ENCODE measurements at regions not wholly inside any gene's neighbourhood (a gene's known extent, or its start where the extent isn't known, plus 50 kb on each side); places are given as distances from the start of the nearest gene placed in this dataset.

DNA sequence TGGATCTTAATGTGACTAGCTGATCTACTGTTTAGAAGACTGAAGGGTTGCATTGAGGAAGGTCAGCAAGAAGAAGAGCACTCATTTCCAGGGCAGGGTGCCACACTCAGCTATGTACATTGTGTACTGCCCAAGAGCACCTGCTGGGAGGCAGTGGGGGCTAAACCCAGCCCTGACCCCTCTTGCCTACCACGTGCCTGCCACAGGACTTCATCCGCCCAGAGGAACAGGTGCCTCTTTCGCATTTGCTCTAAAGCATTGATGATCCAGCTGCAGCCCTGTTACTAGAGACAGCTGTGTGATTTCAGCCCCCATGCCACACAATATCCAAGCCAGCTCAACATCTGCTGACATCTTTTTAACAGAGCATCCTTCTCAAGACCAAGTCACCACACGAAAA lies 341.8 kb downstream of the LMX1A start:
- Histone ChIP-seq H3K4me1 (no peaks in the 10 kb centered on the region), H3K4me3 (no peak overlapping the region), H3K9me3 (no peaks in the 10 kb centered on the region), H3K27ac (no peak overlapping the region), H3K4me2 (no peak overlapping the region)
- CTCF ChIA-PET, result interaction anchor here (0.6 kb wide), 1 partner anchor 947 kb away, joined by 4 read pairs; no protein-coding TSS in a partner anchor
- TF ChIP-seq, protein P1, sequence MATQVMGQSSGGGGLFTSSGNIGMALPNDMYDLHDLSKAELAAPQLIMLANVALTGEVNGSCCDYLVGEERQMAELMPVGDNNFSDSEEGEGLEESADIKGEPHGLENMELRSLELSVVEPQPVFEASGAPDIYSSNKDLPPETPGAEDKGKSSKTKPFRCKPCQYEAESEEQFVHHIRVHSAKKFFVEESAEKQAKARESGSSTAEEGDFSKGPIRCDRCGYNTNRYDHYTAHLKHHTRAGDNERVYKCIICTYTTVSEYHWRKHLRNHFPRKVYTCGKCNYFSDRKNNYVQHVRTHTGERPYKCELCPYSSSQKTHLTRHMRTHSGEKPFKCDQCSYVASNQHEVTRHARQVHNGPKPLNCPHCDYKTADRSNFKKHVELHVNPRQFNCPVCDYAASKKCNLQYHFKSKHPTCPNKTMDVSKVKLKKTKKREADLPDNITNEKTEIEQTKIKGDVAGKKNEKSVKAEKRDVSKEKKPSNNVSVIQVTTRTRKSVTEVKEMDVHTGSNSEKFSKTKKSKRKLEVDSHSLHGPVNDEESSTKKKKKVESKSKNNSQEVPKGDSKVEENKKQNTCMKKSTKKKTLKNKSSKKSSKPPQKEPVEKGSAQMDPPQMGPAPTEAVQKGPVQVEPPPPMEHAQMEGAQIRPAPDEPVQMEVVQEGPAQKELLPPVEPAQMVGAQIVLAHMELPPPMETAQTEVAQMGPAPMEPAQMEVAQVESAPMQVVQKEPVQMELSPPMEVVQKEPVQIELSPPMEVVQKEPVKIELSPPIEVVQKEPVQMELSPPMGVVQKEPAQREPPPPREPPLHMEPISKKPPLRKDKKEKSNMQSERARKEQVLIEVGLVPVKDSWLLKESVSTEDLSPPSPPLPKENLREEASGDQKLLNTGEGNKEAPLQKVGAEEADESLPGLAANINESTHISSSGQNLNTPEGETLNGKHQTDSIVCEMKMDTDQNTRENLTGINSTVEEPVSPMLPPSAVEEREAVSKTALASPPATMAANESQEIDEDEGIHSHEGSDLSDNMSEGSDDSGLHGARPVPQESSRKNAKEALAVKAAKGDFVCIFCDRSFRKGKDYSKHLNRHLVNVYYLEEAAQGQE (IDR thresholded peaks at IDR 0.05), result no peak
- TF ChIP-seq HEYL (CRISPR knock-in tag; IDR thresholded peaks at IDR 0.05) (no peak), NPAS2 (CRISPR knock-in tag; IDR thresholded peaks at IDR 0.05; ENCODE audit: borderline replicate concordance) (no peak), MAFK (IDR thresholded peaks at IDR 0.05; ENCODE audit: partially characterized antibody) (no peak), ZNF302 (CRISPR knock-in tag; IDR thresholded peaks at IDR 0.05) (no peak), NR3C1 (IDR thresholded peaks at IDR 0.05) (no peak)
- TF ChIP-seq, protein P2, sequence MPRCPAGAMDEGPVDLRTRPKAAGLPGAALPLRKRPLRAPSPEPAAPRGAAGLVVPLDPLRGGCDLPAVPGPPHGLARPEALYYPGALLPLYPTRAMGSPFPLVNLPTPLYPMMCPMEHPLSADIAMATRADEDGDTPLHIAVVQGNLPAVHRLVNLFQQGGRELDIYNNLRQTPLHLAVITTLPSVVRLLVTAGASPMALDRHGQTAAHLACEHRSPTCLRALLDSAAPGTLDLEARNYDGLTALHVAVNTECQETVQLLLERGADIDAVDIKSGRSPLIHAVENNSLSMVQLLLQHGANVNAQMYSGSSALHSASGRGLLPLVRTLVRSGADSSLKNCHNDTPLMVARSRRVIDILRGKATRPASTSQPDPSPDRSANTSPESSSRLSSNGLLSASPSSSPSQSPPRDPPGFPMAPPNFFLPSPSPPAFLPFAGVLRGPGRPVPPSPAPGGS (IDR thresholded peaks at IDR 0.05), result no peak
- TF ChIP-seq, protein P3, sequence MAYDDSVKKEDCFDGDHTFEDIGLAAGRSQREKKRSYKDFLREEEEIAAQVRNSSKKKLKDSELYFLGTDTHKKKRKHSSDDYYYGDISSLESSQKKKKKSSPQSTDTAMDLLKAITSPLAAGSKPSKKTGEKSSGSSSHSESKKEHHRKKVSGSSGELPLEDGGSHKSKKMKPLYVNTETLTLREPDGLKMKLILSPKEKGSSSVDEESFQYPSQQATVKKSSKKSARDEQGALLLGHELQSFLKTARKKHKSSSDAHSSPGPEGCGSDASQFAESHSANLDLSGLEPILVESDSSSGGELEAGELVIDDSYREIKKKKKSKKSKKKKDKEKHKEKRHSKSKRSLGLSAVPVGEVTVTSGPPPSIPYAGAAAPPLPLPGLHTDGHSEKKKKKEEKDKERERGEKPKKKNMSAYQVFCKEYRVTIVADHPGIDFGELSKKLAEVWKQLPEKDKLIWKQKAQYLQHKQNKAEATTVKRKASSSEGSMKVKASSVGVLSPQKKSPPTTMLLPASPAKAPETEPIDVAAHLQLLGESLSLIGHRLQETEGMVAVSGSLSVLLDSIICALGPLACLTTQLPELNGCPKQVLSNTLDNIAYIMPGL (CRISPR knock-in tag; IDR thresholded peaks at IDR 0.05; ENCODE audit: borderline replicate concordance), result no peak
- TF ChIP-seq, protein P4, sequence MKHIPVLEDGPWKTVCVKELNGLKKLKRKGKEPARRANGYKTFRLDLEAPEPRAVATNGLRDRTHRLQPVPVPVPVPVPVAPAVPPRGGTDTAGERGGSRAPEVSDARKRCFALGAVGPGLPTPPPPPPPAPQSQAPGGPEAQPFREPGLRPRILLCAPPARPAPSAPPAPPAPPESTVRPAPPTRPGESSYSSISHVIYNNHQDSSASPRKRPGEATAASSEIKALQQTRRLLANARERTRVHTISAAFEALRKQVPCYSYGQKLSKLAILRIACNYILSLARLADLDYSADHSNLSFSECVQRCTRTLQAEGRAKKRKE (CRISPR knock-in tag; IDR thresholded peaks at IDR 0.05; ENCODE audit: low read depth), result no peak
- DNase-seq (ENCODE audit: low read depth in 1 of 2, low spot score in 1 of 2) (no peak), FAIRE-seq (no peak), ATAC-seq (no peak)
- WGBS (ENCODE audit: missing lambda C conversion rate), result 38% methylated on average over 4 of the region's 4 CpGs
- POLR2A ChIA-PET, result no interaction called here

DNA sequence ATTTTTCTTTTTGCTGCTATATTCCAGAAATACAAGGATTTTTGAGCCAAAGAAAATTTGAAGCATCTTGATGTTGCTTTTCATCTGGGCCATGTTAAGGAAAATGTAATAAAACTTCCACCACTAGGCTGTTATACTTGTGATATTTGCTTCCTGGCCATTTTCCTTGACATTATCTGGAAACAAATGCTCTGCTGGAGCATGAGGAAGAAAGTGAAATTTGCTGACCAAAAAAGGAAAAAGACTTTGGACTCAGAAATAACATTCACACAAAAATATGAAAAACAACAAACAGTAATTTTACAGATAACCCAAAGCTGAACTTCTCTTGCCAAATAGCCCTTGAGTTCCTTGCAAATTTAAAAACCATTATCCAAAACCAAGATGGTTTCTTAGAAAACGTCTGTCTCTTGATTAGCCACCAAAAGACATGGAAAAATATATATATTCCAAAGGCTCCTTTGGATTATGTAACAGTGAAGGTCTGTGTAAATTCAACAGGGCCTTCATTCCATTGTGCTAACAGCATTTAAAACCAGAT lies 344.5 kb downstream of the LMX1A start:
- no peak overlapping the region for H3K27ac ChIP-seq
- ChIA-PET CTCF (interaction anchor here (1.3 kb wide), 1 partner anchor 52 kb away, joined by 3 read pairs; no protein-coding TSS in a partner anchor), POLR2A (no interaction called here)
- DNase-seq (ENCODE audit: low read depth in 1 of 2, low spot score in 1 of 2) (no peak), ATAC-seq (no peak), FAIRE-seq (no peak)
- no peak overlapping the region for H3K4me3 ChIP-seq
- no peak for TF ChIP-seq EHMT2 (IDR thresholded peaks at IDR 0.05; ENCODE audit: low read depth)
- TF ChIP-seq HOXB13 (CRISPR knock-in tag; IDR thresholded peaks at IDR 0.05; ENCODE audit: low read depth), result no peak
- no peak for TF ChIP-seq SMC3 (IDR thresholded peaks at IDR 0.05)
- TF ChIP-seq CHD4 (IDR thresholded peaks at IDR 0.05; ENCODE audit: borderline replicate concordance), result no peak
- TF ChIP-seq NFE2L2 (conservative IDR thresholded peaks at IDR 0.05; ENCODE audit: low read length), result no peak
- TF ChIP-seq ZNF302 (CRISPR knock-in tag; IDR thresholded peaks at IDR 0.05), result no peak
- TF ChIP-seq, protein P5, sequence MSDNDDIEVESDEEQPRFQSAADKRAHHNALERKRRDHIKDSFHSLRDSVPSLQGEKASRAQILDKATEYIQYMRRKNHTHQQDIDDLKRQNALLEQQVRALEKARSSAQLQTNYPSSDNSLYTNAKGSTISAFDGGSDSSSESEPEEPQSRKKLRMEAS (IDR thresholded peaks at IDR 0.05), result no peak
- TF ChIP-seq MAZ (IDR thresholded peaks at IDR 0.05; ENCODE audit: borderline replicate concordance, low read depth, low read length), result no peak
- TF ChIP-seq RNF2 (IDR thresholded peaks at IDR 0.05; ENCODE audit: borderline replicate concordance, low read depth), result no peak
- TF ChIP-seq HEYL (CRISPR knock-in tag; IDR thresholded peaks at IDR 0.05), result no peak
- TF ChIP-seq, protein P3 (CRISPR knock-in tag; IDR thresholded peaks at IDR 0.05; ENCODE audit: borderline replicate concordance), result no peak
- no peak for TF ChIP-seq RAD21 (conservative IDR thresholded peaks at IDR 0.05 in 1 of 2, IDR thresholded peaks at IDR 0.05 in 1 of 2)
- no peak for TF ChIP-seq MYC (IDR thresholded peaks at IDR 0.05; ENCODE audit: borderline replicate concordance, low read length)
- no peak for TF ChIP-seq EP300 (IDR thresholded peaks at IDR 0.05)
- TF ChIP-seq ZSCAN20 (CRISPR knock-in tag; IDR thresholded peaks at IDR 0.05), result no peak
- TF ChIP-seq, protein P6, sequence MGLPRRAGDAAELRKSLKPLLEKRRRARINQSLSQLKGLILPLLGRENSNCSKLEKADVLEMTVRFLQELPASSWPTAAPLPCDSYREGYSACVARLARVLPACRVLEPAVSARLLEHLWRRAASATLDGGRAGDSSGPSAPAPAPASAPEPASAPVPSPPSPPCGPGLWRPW (IDR thresholded peaks at IDR 0.05), result no peak
- 2% methylated on average over 1 of the region's 1 CpG for WGBS (ENCODE audit: missing lambda C conversion rate)
- H3K9me3 ChIP-seq, result no peaks in the 10 kb centered on the region
- H3K4me1 ChIP-seq, result no peaks in the 10 kb centered on the region
- H3K4me2 ChIP-seq, result no peak overlapping the region
